NCI-H510A (cell line): ENCODE measurements at regions not wholly inside any gene's neighbourhood (a gene's known extent, or its start where the extent isn't known, plus 50 kb on each side); places are given as distances from the start of the nearest gene placed in this dataset.

Experiments used
- DNase-seq: peaks from one replicate; lab custom pipeline; 2025; lab: John Stamatoyannopoulos, UW

GRCh38 chr6:148091394-148091793 lies 251.2 kb upstream of the SASH1 start:
- no peak for DNase-seq

GRCh38 chr6:148103436-148103835 lies 239.2 kb upstream of the SASH1 start:
- DNase-seq = no peak

GRCh38 chr6:148104131-148104530 lies 238.5 kb upstream of the SASH1 start:
- DNase-seq = no peak

GRCh38 chr6:148105695-148106094 lies 236.9 kb upstream of the SASH1 start:
- no peak for DNase-seq

DNA sequence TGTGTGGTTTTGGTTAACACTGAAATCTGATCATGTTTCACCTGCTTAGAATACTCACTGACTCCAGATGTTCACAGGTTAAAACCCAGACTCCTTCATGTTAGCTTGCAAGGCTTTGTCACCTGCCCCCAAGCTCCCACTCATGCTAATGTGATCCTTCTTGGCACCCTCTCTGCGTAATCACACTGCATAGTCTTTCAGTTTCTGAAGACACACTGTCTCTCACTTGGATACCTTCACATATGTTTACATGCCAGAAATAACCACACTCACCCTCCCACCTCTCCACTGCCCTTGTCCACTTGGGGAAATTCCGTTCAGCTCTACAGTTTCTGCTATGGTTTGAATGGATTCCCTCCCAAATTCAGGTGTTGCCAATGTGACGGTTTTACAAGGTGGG lies 234.7 kb upstream of the SASH1 start:
- DNase-seq = no peak

- peak; percentile 42 for DNase-seq
These were observed 232.9 kb upstream of the SASH1 start for GRCh38 chr6:148109732-148110131.

GRCh38 chr6:148110925-148111324 lies 231.7 kb upstream of the SASH1 start:
- DNase-seq = no peak

GRCh38 chr6:148112851-148113319 lies 229.8 kb upstream of the SASH1 start:
- DNase-seq = no peak

- no peak for DNase-seq
These were observed 226.6 kb upstream of the SASH1 start for GRCh38 chr6:148116001-148116400.

- no peak for DNase-seq
These were observed 224.4 kb upstream of the SASH1 start for GRCh38 chr6:148118244-148118643.

- no peak for DNase-seq
These were observed 214.5 kb upstream of the SASH1 start for GRCh38 chr6:148128014-148128730.

DNA sequence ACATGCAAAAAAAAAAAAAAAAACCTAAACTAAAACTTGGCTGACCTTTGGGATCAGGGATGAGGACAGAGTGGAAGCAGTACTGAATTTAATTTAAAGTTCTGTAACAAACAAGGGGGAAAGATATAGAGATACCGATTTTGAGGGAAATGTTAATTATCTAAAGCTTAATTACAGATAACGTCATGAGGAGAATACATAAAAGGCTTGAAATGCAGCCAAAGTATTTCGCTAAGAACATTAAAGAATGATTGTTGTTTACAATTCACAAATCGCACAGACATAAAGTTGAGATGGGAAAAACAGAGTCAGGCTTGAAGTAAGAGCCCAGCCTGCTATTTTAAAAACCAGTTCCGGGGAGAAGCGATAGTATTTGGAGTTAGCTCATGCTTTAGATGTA lies 208.0 kb upstream of the SASH1 start:
- no peak for DNase-seq

- no peak for DNase-seq
These were observed 206.1 kb upstream of the SASH1 start for GRCh38 chr6:148136586-148136985.

DNA sequence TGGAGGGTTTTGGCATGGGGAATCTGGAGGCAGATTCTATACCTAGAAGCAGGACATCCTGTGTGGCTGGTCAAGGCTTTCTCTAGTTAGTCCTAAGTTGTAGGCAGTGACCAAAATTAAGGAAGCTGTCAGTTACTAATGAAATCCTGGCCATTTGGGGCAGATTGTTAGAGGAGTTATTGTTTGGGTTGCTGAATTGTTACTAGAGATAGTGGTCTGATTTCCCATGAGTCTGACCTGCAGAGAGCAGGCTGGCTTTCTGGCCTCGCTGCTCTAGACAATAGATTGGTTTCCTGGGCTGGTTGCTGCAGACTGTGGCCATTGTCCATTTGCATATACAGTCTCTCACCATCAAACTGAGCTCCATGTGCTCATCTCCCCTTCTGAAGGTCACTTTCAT lies 205.0 kb upstream of the SASH1 start:
- no peak for DNase-seq

- no peak for DNase-seq
These were observed 204.1 kb upstream of the SASH1 start for GRCh38 chr6:148138573-148138972.

DNA sequence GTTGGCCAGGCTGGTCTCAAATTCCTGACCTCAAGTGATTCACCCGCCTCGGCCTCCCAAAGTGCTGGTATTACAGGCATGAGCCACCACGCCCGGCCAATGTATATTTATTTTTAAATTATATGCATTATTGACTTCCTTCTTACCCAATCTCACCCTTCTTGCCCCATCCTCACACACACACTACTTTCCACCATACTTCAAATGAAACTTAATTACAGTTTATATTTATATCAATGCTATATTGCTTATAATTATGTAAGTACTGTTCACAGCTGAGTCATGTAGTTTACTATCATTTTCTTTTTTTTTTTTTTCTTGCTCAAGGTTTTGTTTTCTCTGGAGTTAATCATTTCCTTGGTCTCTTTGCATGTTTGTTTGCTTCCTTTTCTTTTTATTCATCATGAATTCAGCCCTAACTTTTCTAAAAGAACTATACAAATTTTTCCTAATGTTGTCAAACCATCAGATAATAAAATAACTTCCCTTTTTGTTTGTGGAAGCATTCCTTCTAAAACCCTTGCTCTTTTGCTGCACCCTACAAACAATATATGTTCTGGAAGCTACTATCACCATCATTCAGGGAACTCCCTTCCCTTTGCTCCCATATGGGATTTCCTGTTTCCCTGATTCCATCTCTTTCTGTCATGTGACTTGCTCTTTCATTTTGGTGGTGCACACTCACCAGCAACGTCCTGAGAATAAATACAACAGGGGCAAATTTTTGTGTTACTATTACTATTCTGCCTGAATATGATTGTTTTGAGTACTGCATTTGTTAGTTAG lies 201.7 kb upstream of the SASH1 start:
- no peak for DNase-seq

- no peak for DNase-seq
These were observed 199.8 kb upstream of the SASH1 start for GRCh38 chr6:148142821-148143220.

DNA sequence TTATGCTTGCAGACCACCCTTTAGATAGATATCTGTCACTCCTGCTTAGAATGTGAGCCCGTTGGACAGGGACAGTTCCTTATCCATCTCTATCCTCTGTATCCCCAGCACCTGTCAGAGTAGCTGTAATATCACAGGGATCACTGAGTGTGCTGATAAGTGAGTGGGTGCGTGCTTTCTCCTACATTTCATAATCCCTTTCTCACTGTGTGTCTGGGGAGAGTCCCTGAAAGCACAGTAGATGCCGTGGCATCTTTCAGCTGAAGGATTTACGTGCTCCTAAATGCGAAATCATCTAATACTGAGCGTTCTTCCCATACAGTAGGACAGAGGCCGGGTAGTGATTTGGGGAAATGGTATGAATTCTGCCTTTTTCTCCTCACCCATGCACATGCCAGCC lies 198.9 kb upstream of the SASH1 start:
- no peak for DNase-seq

DNA sequence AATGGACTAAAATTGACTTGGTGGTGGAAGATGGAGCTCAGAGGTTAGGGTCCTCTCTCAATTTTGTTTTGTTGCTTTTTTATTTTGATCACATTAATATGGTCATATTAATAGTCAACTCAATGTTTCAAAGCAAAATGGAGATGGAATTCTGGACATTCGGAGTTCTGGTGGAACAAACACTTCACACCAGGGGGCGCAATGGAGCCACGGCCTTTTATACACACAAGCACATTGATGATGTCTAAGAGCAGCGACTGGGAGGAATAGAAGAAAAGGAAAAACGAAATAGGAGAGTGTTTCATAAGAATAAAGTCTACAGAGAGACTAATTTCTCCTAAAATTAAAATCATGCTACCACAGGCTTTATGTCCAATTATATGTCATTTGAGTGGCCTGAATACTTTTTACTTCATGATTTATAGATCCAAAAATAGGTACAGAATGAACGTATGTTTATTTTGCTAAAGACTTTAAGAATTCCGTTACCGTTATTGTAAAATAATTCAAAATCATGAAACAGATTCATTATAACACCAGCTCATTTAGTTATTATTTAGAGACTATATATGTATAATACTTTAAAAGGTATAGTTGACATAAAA lies 197.6 kb upstream of the SASH1 start:
- DNase-seq = peak; percentile 15

GRCh38 chr6:148146717-148147462 lies 195.7 kb upstream of the SASH1 start:
- DNase-seq = no peak

DNA sequence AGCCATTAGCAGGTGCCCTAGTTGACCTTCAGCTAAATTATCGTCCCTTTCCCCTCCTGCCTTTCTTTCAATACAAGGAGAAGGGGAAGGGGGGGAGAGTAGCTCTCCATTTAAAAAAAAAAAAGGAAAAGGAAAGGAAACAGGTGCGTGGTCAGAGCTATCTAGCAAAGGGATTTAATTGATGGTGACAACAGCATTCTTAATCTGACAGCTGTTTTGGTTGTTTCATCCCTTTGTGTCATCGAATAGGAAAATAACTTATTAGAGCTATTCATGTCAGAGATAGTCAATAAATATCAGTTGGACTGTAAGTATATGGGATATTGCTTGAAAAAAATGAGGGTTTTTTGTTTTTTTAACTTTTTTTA lies 195.2 kb upstream of the SASH1 start:
- DNase-seq = no peak

- no peak for DNase-seq
These were observed 190.6 kb upstream of the SASH1 start for GRCh38 chr6:148151896-148152643.
